CD4-positive, alpha-beta T cell (primary cell): ENCODE measurements at regions not wholly inside any gene's neighbourhood (a gene's known extent, or its start where the extent isn't known, plus 50 kb on each side); places are given as distances from the start of the nearest gene placed in this dataset.

Experiments
- ATAC-seq: fragments of 200-7000 bp; cut with Tn5 transposase; one replicate; pipeline ENCODE4 v1.10.0; 2022; ENCODE audit warnings: mild to moderate bottlenecking; ENCODE audit not compliant: poor library complexity
- CTCF ChIA-PET: fragments of 350-600 bp; sonication (Branson Sonifier 250); formaldehyde crosslinking; loops from one replicate; lab custom pipeline; 2021; ENCODE audit warnings: antibody characterized with exemption, inconsistent platforms; lab: Charles Lee
- POLR2A ChIA-PET: fragments of 350-600 bp; sonication (Branson Sonifier 250); formaldehyde crosslinking; loops from one replicate; lab custom pipeline; 2021; ENCODE audit warnings: antibody characterized with exemption, inconsistent platforms; lab: Charles Lee
- DNase-seq, 14 experiments: peaks; one replicate each; pipeline ENCODE4 v3.0.0-alpha.2; 2013 to 2020; ENCODE audit warnings: mixed read lengths in 2 of 14
- H3K27ac ChIP-seq, 2 donors: one replicate each; pipeline versions ENCODE4 v1.5.1 to v1.7.0; 2013; ENCODE audit warnings: low read length in 2 of 2, low read depth in 1 of 2, mild to moderate bottlenecking in 1 of 2
- H3K27me3 ChIP-seq, 2 experiments: 1 replicate in 1 of 2; 2 replicates in 1 of 2; pipeline versions ENCODE4 v1.6.1 to v1.7.0; 2013; ENCODE audit warnings: low read length in 2 of 2, control low read depth in 1 of 2, mild to moderate bottlenecking in 1 of 2, moderate library complexity in 1 of 2; ENCODE audit not compliant: insufficient read depth in 2 of 2, control insufficient read depth in 1 of 2
- H3K36me3 ChIP-seq: one replicate; pipeline ENCODE4 v1.6.1; 2013; ENCODE audit warnings: low read length, control low read depth; ENCODE audit not compliant: insufficient read depth
- H3K4me1 ChIP-seq: one replicate; pipeline ENCODE4 v1.6.1; 2013; ENCODE audit warnings: low read length, control low read depth; ENCODE audit not compliant: insufficient read depth
- H3K4me3 ChIP-seq: one replicate; pipeline ENCODE4 v1.5.1; 2013; ENCODE audit warnings: mild to moderate bottlenecking, low read length, moderate library complexity
- H3K9me3 ChIP-seq, 2 experiments: 1 replicate in 1 of 2; 2 replicates in 1 of 2; pipeline versions ENCODE4 v1.6.1 to v1.7.0; 2013; ENCODE audit warnings: low read length in 2 of 2, mild to moderate bottlenecking in 2 of 2, control low read depth in 1 of 2, moderate library complexity in 1 of 2; ENCODE audit not compliant: control insufficient read depth in 1 of 2, insufficient read depth in 1 of 2
- H3K27ac Mint-ChIP-seq: one replicate; pipeline ENCODE4 v1.8.0; 2020; ENCODE audit warnings: mixed read lengths
- H3K27me3 Mint-ChIP-seq: one replicate; pipeline ENCODE4 v1.8.0; 2021; ENCODE audit warnings: mixed read lengths
- H3K36me3 Mint-ChIP-seq: one replicate; pipeline ENCODE4 v1.8.0; 2021; ENCODE audit warnings: low read depth, mixed read lengths
- H3K4me1 Mint-ChIP-seq: one replicate; pipeline ENCODE4 v1.8.0; 2021; ENCODE audit warnings: low read depth, mixed read lengths
- H3K4me3 Mint-ChIP-seq: one replicate; pipeline ENCODE4 v1.8.0; 2020; ENCODE audit warnings: mild to moderate bottlenecking, mixed read lengths
- H3K9me3 Mint-ChIP-seq: one replicate; pipeline ENCODE4 v1.8.0; 2020; ENCODE audit warnings: mixed read lengths
- CTCF ChIP-seq: fragments of 200-600 bp; IDR thresholded peaks from one replicate; pipeline ENCODE4 v1.8.0; 2022; ENCODE audit warnings: antibody characterized with exemption, mild to moderate bottlenecking
- intact Hi-C, 2 experiments: fragments of 100-400 bp; cut with DNase I in 1 of 2; cut with micrococcal nuclease in 1 of 2; formaldehyde crosslinking; loops; one replicate each; pipeline versions ENCODE4 v1.15.1 to v1.9.0; 2023 to 2025; cut with DNase I, micrococcal nuclease

GRCh38 chrX:82125103-82125502, 923.2 kb downstream of the SH3BGRL start:
- Mint-ChIP-seq H3K4me1 (no peaks in the 10 kb centered on the region), H3K36me3 (no peaks in the 10 kb centered on the region), H3K9me3 (no peaks in the 10 kb centered on the region), H3K27ac (no peak overlapping the region), H3K27me3 (no peaks in the 10 kb centered on the region), H3K4me3 (no peak overlapping the region)
- no peak overlapping the region for H3K27ac ChIP-seq
- no peaks in the 10 kb centered on the region for H3K4me1 ChIP-seq
- no peaks in the 10 kb centered on the region for H3K36me3 ChIP-seq
- no peak overlapping the region for H3K4me3 ChIP-seq
- no peak for DNase-seq
- ChIA-PET POLR2A (no interaction called here), CTCF (no interaction called here)
- no peak for ATAC-seq
- intact Hi-C loops: no loop called here
- H3K9me3 ChIP-seq: no peaks in the 10 kb centered on the region
- H3K27me3 ChIP-seq: no peaks in the 10 kb centered on the region
- no peak for TF ChIP-seq CTCF

- no peaks in the 10 kb centered on the region for H3K36me3 Mint-ChIP-seq
- CTCF ChIA-PET: no interaction called here
- Histone ChIP-seq H3K27me3 (no peaks in the 10 kb centered on the region), H3K4me1 (no peaks in the 10 kb centered on the region), H3K27ac (no peak overlapping the region), H3K4me3 (no peak overlapping the region), H3K9me3 (no peaks in the 10 kb centered on the region), H3K36me3 (no peaks in the 10 kb centered on the region)
- no peak overlapping the region for H3K4me3 Mint-ChIP-seq
- H3K9me3 Mint-ChIP-seq: no peaks in the 10 kb centered on the region
- DNase-seq (peak in 3 of 14 experiments; percentile 13 to 62 (median 17)), ATAC-seq (no peak)
- no peak overlapping the region for H3K27ac Mint-ChIP-seq
- POLR2A ChIA-PET: no interaction called here
- no peaks in the 10 kb centered on the region for H3K4me1 Mint-ChIP-seq
- intact Hi-C loops: no loop called here
- TF ChIP-seq CTCF: no peak
- H3K27me3 Mint-ChIP-seq: no peaks in the 10 kb centered on the region
Measured at GRCh38 chrX:82127228-82128123, 925.6 kb downstream of the SH3BGRL start.

- Histone ChIP-seq H3K27me3 (no peaks in the 10 kb centered on the region), H3K9me3 (peaks cover 0 to 4% of the 10 kb centered on the region in 2 experiments), H3K36me3 (no peaks in the 10 kb centered on the region), H3K27ac (no peak overlapping the region), H3K4me3 (no peak overlapping the region), H3K4me1 (no peaks in the 10 kb centered on the region)
- intact Hi-C loops: no loop called here
- H3K4me3 Mint-ChIP-seq: no peak overlapping the region
- ATAC-seq (no peak), DNase-seq (peak in 1 of 14 experiments; percentile 52)
- H3K27me3 Mint-ChIP-seq: no peaks in the 10 kb centered on the region
- H3K36me3 Mint-ChIP-seq: no peaks in the 10 kb centered on the region
- CTCF ChIA-PET: no interaction called here
- no peak overlapping the region for H3K27ac Mint-ChIP-seq
- POLR2A ChIA-PET: no interaction called here
- no peak for TF ChIP-seq CTCF
- H3K9me3 Mint-ChIP-seq: no peaks in the 10 kb centered on the region
- H3K4me1 Mint-ChIP-seq: no peaks in the 10 kb centered on the region
Measured at GRCh38 chrX:82134378-82134777, 932.5 kb downstream of the SH3BGRL start.
